GM23248 (cell line): ENCODE measurements at regions not wholly inside any gene's neighbourhood (a gene's known extent, or its start where the extent isn't known, plus 50 kb on each side); places are given as distances from the start of the nearest gene placed in this dataset.

Source experiments
- EZH2 ChIP-seq: fragments of 200-600 bp; sonication (generic); IDR thresholded peaks from 2 replicates; pipeline ENCODE4 v1.6.1; 2018; ENCODE audit warnings: antibody characterized with exemption, mild to moderate bottlenecking; ENCODE audit not compliant: insufficient read depth, poor library complexity, severe bottlenecking
- EZH2phosphoT487 ChIP-seq: fragments of 200-600 bp; sonication (generic); IDR thresholded peaks from 2 replicates; pipeline ENCODE4 v1.6.1; 2018; ENCODE audit warnings: antibody characterized with exemption, moderate library complexity, mild to moderate bottlenecking, low read depth; ENCODE audit not compliant: insufficient read depth

DNA sequence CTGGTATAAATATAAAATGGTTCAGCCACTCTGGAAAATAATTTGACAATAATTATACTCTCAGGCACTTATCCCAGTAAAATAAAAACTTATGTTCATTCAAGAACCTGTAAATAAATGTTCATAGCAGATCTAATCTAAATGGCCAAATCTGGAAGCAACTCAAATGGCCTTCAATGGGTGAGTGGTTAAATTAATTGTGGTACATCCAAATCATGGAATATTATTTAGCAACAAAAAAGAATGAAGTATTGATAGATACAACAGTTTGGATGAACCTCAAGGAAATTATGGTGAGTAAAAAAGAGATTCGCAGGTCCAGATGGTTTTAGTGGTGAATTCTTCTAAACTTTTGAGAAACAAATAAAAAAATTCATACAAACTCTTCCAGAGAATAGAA is 287.0 kb upstream of the ZC3H12C start:
- TF ChIP-seq EZH2 (no peak), EZH2phosphoT487 (no peak)
